OCI-LY7 (cell line): ENCODE measurements at regions not wholly inside any gene's neighbourhood (a gene's known extent, or its start where the extent isn't known, plus 50 kb on each side); places are given as distances from the start of the nearest gene placed in this dataset.

Source experiments
- BruUV-seq: library from RNA; stranded (reverse); fragments of 400-500 nt; replicated peaks from 2 replicates; lab custom pipeline; 2021; lab: Mats Ljungman, UMichigan
- CTCF ChIA-PET: fragments of 300-600 bp; sonication (Branson Sonifier 250); formaldehyde crosslinking; loops from one replicate; lab custom pipeline; 2022; ENCODE audit warnings: antibody characterized with exemption; ENCODE audit not compliant: unreplicated experiment; lab: Charles Lee
- POLR2A ChIA-PET: fragments of 300-600 bp; sonication (Branson Sonifier 250); formaldehyde crosslinking; loops from one replicate; lab custom pipeline; 2022; ENCODE audit warnings: antibody characterized with exemption; lab: Charles Lee
- DNase-seq: peaks from one replicate; pipeline ENCODE4 v3.0.0-alpha.2; 2015; ENCODE audit warnings: low spot score
- H2AFZ ChIP-seq: fragments of 200-600 bp; sonication (generic), shearing (Covaris generic); 2 replicates; pipeline ENCODE4 v1.6.1; 2014; ENCODE audit warnings: mild to moderate bottlenecking, antibody characterized with exemption, low read length, moderate library complexity
- H3K27ac ChIP-seq: fragments of 200-600 bp; sonication (generic); 2 replicates; pipeline ENCODE4 v1.5.1; 2014; ENCODE audit warnings: mixed run types, low read depth, mild to moderate bottlenecking, moderate library complexity, low read length, inconsistent platforms; ENCODE audit not compliant: poor library complexity, severe bottlenecking
- H3K36me3 ChIP-seq: fragments of 200-600 bp; sonication (generic); 2 replicates; pipeline ENCODE4 v1.6.1; 2014; ENCODE audit warnings: mild to moderate bottlenecking, antibody characterized with exemption, low read length, moderate library complexity, mixed read lengths; ENCODE audit not compliant: insufficient read depth
- H3K4me1 ChIP-seq: fragments of 200-600 bp; sonication (generic); 2 replicates; pipeline ENCODE4 v1.5.1; 2014; ENCODE audit warnings: mild to moderate bottlenecking, low read length; ENCODE audit not compliant: insufficient read depth, poor library complexity, severe bottlenecking
- H3K4me2 ChIP-seq: fragments of 200-600 bp; sonication (generic); 2 replicates; pipeline ENCODE4 v1.6.1; 2014; ENCODE audit warnings: mild to moderate bottlenecking, low read length
- H3K4me3 ChIP-seq: fragments of 200-600 bp; sonication (generic); 2 replicates; pipeline ENCODE4 v1.5.1; 2014; ENCODE audit warnings: mild to moderate bottlenecking, low read depth, low read length; ENCODE audit not compliant: poor library complexity, severe bottlenecking
- H3K79me2 ChIP-seq: fragments of 200-600 bp; sonication (generic); 2 replicates; pipeline ENCODE4 v1.6.1; 2016; ENCODE audit warnings: low read depth, mild to moderate bottlenecking, low read length, moderate library complexity, mixed read lengths; ENCODE audit not compliant: insufficient read depth
- H3K9me2 ChIP-seq: fragments of 200-600 bp; sonication (generic); 2 replicates; pipeline ENCODE4 v1.6.1; 2016; ENCODE audit warnings: mild to moderate bottlenecking, low read length, mixed read lengths; ENCODE audit not compliant: insufficient read depth
- H3K9me3 ChIP-seq: fragments of 200-600 bp; sonication (generic); 2 replicates; pipeline ENCODE4 v1.6.1; 2014; ENCODE audit warnings: mild to moderate bottlenecking, mixed run types, low read length, mixed read lengths
- H4K20me1 ChIP-seq: fragments of 200-600 bp; sonication (generic); 2 replicates; pipeline ENCODE4 v1.6.1; 2014; ENCODE audit warnings: mild to moderate bottlenecking, antibody characterized with exemption, low read length, moderate library complexity, mixed read lengths; ENCODE audit not compliant: insufficient read depth
- CTCF ChIP-seq: fragments of 200-600 bp; sonication (generic); conservative IDR thresholded peaks from 2 replicates; pipeline ENCODE4 v1.5.1; 2014; ENCODE audit warnings: mild to moderate bottlenecking, antibody characterized with exemption, low read length, moderate library complexity, mixed read lengths
- EZH2phosphoT487 ChIP-seq: fragments of 200-600 bp; sonication (generic); IDR thresholded peaks from 2 replicates; pipeline ENCODE4 v1.6.1; 2018; ENCODE audit warnings: low read depth, borderline replicate concordance, mild to moderate bottlenecking, mixed run types, antibody characterized with exemption, low read length, moderate library complexity, mixed read lengths
- intact Hi-C: fragments of 100-400 bp; cut with micrococcal nuclease; formaldehyde crosslinking; loops from one replicate; pipeline ENCODE4 v1.10.0; 2022; ENCODE audit not compliant: unreplicated experiment

- Histone ChIP-seq H3K4me2 (no peak overlapping the region), H2AFZ (no peak overlapping the region), H4K20me1 (no peaks in the 10 kb centered on the region), H3K4me1 (no peaks in the 10 kb centered on the region), H3K27ac (no peak overlapping the region), H3K9me3 (no peaks in the 10 kb centered on the region), H3K4me3 (no peak overlapping the region), H3K79me2 (no peaks in the 10 kb centered on the region), H3K9me2 (no peaks in the 10 kb centered on the region), H3K36me3 (no peaks in the 10 kb centered on the region)
- no peak for TF ChIP-seq CTCF
- no peak for TF ChIP-seq EZH2phosphoT487
- intact Hi-C loops: no loop called here
- DNase-seq: no peak
- no TSS peak for BruUV-seq
- ChIA-PET POLR2A (no interaction called here), CTCF (no interaction called here)
Measured at GRCh38 chr22:48984639-48985038, 843.0 kb downstream of the BRD1 start.

DNA sequence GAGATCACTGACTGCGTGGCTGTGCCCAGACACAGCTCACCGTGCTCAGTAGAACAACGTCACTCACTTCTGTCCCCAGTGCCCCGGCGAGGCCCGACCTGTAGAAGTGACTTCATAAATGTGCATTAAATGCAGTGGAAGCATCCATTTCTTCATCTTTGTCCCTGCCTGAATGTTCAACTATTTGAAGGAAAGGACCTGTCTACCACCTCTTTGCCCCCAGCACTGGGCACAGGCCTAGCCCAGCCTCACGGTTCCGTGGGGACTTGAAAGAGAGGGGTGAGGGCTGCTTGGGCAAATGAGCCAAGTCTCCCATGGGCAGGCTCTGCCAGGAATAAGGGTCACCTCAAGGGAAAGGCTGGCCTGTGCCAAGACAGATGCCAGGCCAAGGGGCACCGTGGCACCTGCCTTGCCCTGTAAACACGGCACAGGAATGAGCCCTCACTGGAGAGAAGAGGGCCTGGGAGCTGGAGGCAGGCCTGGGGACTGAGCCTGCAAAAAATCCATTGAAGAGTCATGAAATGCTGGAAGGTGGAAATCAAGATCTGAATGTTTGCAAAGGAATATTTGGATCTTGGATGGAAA is 845.3 kb downstream of the BRD1 start:
- Histone ChIP-seq H2AFZ (no peak overlapping the region), H3K79me2 (no peaks in the 10 kb centered on the region), H4K20me1 (no peaks in the 10 kb centered on the region), H3K36me3 (no peaks in the 10 kb centered on the region), H3K27ac (no peak overlapping the region), H3K4me3 (no peak overlapping the region), H3K9me3 (no peaks in the 10 kb centered on the region), H3K4me2 (no peak overlapping the region), H3K4me1 (no peaks in the 10 kb centered on the region), H3K9me2 (no peaks in the 10 kb centered on the region)
- intact Hi-C loops: no loop called here
- no peak for TF ChIP-seq EZH2phosphoT487
- no peak for TF ChIP-seq CTCF
- DNase-seq: no peak
- ChIA-PET POLR2A (no interaction called here), CTCF (no interaction called here)
- BruUV-seq: no TSS peak

- no TSS peak for BruUV-seq
- Histone ChIP-seq H3K9me2 (no peaks in the 10 kb centered on the region), H3K4me2 (no peak overlapping the region), H3K9me3 (no peaks in the 10 kb centered on the region), H3K79me2 (no peaks in the 10 kb centered on the region), H3K4me1 (no peaks in the 10 kb centered on the region), H3K27ac (no peak overlapping the region), H2AFZ (no peak overlapping the region), H4K20me1 (no peaks in the 10 kb centered on the region), H3K4me3 (no peak overlapping the region), H3K36me3 (no peaks in the 10 kb centered on the region)
- ChIA-PET POLR2A (no interaction called here), CTCF (no interaction called here)
- intact Hi-C loops: no loop called here
- TF ChIP-seq EZH2phosphoT487: no peak
- no peak for TF ChIP-seq CTCF
- no peak for DNase-seq
Measured at GRCh38 chr22:48981371-48982061, 846.2 kb downstream of the BRD1 start.
